ENCODE measurements at regions not wholly inside any gene's neighbourhood (a gene's known extent, or its start where the extent isn't known, plus 50 kb on each side); places are given as distances from the start of the nearest gene placed in this dataset.

GRCh38 chr4:57553728-57554127, 443.5 kb upstream of the IGFBP7 start:
- DNase-seq, result no peak

DNA sequence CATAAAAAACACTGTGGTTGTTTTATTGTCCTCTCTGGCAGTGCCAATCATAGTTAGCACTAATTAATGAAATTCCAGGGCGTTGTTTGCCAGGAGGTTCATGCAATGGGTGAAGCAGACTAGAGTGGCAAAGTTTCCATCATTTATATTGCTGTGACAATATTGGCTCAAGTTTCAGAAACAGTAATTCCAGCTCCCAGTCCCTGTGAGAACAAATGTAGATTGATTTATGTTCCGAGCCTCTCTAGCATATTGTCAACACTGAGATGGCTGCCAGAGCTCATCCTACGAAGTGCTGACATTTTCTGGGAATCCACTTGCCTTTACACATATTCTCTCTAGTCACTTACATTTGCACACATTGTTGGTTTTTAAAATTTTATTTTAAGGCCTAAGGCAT, 440.0 kb upstream of the IGFBP7 start:
- DNase-seq, result no peak

DNA sequence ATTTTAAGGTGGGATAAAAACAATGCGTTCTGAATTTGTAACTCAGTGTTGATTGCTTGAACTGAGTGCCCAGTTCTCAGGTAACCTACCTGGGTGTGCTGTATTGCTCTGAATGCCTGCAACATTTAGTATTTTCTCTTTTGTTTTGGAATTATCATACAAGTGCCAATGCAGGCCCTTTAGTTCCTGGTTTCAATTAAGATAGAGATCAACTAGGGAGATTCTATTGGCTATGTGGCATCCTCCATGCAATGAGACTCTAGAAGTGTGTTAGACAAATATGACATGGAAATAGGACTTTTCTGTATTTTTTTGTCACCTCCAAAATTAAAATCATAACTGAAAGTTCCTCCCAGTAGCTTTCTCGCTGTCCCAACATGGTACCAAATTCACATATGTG, 438.7 kb upstream of the IGFBP7 start:
- DNase-seq, result no peak

DNA sequence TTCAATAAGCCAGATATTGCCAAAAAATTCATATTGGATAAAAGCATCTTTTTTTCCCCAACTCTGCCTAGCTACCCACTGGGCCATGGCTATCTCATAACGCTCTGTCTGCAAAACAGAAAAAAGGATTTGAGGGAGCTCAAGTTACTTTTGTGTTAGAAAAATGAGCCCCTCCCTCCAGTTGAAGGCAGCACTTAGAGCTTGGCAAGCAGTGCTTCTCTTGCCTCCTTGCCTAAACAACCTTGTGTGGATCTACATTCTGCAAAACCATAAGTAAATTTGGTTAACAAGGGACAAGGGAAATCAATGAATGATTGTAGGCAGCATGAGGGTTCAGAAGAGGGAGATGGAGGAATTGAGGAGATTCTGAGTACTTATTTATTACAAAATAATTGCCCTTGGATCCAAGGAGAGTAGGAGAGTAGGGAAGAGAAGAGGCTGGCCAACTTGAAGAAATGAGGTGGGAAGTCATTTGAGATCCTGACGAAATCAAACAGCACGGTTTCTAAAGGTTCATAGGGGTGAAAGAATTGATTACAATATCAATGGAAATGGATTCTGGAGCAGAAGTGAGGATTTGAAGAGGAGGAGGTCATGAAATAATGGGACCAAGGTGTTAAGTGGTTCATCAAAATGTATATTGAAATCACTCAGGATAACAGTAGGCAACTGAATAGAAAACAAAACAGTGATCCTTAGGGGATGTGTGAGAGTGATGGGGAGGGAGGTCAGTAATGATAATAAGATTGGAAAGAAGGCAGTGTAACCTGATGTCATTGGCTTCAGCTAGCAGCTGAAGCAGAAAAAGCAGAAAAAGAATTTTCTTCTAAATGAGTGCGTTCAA, 434.8 kb upstream of the IGFBP7 start:
- DNase-seq, result no peak

- no peak for DNase-seq
Measured at GRCh38 chr4:57504797-57505530, 394.8 kb upstream of the IGFBP7 start.

DNA sequence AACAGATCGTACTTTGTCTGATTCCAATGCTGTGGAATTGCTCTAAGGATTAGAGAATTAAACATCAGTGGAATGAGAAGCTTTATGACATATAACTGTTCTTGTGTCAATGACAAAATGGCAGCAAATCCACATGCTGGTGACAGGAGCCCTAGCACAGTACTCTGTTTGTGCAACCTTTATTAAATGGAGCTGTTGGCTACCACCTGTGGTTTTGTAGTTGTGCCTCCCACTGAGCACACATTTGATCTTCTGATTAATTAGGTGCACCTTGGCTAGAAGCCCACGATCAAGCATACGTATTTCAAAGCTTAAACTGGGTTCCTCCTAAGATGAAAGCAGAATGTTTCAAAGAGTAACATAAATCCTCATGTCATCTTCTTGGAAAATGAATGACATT, 394.0 kb upstream of the IGFBP7 start:
- no peak for DNase-seq

DNA sequence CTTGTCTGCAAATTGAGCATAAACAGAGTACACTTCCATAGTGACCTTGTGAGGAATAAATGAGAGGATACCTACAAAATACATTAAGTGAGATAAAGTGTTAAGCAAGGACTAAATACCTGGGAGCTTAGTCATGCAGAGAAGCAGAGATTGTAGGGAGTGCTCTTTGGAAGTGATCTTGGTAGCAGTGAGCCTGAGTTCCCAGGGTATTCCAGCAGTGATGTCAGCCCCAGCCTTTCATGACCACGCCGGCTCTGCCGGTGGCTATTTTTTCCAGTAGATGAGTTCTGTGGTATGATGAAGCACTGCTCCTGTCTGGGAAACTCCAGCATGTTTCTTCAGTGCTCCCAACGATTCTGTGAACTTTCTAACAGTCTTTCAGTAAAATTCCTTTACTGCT, 391.5 kb upstream of the IGFBP7 start:
- no peak for DNase-seq

- DNase-seq, result no peak
Measured at GRCh38 chr4:57499786-57500185, 389.6 kb upstream of the IGFBP7 start.

DNA sequence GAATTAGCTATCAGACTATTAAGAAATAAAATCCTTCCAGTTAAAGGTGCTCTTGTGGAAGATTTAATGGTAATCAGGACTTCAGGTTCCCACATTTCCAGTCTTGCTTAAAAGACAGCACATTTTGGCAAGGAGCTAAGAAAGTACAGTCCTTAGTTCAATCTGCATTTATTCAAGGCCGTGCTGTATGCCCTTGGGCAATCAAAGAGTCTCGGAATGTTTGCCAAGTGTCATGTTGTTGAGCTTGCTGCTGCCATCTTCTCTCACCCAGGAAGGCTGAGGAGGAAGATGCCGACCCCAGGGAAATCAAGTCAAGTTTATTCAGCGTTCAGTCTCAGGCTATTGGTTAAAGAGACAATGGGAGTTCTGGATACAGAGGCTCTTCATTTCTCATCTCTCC, 388.1 kb upstream of the IGFBP7 start:
- no peak for DNase-seq

- no peak for DNase-seq
Measured at GRCh38 chr4:57496697-57497471, 386.7 kb upstream of the IGFBP7 start.

DNA sequence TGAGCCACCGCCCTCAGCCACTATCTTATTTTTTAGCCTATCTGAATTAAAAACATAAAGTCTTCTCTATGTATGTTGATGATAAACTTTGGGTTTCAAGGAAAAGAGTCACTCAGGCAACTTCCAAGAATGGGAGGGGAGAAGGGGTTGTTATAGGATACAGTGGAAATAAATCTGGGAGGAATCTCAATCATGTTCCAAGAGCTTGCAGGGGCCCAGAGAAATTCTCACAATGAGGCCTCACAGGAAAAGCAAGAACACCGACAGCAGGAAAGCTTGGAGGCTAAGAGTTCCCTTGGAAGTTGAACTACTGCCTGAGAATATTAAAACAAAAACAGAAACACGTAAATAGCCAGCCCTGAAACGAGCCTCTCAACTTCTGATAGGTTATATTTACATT, 384.6 kb upstream of the IGFBP7 start:
- DNase-seq, result no peak

- no peak for DNase-seq
Measured at GRCh38 chr4:57492251-57492878, 382.2 kb upstream of the IGFBP7 start.

DNA sequence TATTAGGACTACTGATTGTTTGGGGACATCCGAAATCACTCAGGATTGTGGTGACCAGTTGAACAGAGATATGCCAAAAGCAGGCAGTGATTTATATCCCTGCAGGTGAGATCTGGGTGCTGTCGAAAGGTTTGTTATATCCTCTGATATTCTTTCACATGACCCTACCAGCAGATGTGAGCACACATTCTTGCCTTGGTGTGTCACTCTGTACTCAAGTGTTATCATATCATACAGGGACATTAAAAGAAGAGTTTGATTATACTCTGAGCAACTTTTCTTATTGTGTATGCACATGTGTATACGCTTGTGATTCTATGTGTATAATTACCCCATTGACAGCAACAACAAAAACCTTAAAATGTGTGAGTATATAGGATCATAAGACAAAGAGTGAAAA, 381.2 kb upstream of the IGFBP7 start:
- DNase-seq, result no peak

GRCh38 chr4:57490520-57491255, 380.5 kb upstream of the IGFBP7 start:
- DNase-seq, result no peak

- no peak for DNase-seq
Measured at GRCh38 chr4:57488366-57489162, 378.4 kb upstream of the IGFBP7 start.

DNA sequence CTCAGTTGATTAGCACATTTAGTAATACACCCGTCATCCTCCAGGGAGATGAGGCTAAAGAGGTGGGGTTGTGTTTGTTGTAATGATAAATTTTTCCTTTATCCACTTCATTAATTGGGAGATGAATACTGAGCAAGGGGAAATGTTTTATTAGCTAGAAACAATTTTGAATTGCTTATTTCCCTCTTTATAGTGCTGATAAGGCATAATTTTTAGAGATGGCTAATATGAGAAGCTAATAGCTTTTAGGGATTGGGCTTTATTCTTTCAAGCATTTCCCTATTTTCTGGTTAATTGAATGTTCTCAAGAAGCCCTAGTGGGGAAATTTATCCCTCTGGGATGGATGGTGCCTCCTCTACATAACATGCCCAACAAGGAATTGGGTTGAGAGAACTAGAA, 365.2 kb upstream of the IGFBP7 start:
- DNase-seq, result no peak

- no peak for DNase-seq
Measured at GRCh38 chr4:57465321-57466056, 355.3 kb upstream of the IGFBP7 start.

DNA sequence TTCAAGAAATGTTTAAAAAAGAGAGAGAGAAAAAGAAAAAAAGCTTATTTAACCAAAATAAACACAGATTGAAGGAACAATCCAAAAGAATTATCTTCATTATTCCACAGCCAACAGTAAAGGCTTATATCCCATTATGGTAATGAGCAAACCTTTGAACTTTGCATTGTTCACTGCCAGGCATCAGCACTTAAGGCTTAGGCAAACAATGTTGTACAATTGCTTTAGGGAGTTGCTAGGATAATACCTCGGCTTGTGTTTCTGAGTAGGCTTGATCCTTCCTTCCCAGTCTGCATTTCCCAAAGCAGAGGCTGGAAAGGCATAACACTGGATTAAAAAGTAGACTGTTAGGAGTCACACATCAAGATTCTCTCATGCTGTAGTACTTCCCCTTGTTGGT, 352.7 kb upstream of the IGFBP7 start:
- no peak for DNase-seq

DNA sequence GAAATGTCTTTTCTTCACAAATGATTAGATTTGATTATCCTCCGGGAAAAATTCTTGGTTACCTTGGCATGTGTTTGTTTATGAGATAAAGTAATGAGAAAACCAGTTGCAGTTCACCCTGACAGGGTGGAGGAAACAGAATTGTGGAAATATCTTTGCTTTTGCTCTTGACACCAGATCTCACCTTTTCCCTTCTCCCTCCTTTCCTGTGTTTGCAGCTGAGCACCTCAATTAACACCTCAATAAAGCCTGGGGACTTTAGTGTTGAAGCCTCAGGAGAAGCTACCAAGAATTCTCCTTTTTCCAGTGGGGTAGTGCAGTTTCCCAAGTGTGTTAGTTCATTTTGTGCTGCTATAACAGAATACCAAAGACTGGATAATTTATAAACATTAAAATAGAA, 350.8 kb upstream of the IGFBP7 start:
- DNase-seq, result no peak

DNA sequence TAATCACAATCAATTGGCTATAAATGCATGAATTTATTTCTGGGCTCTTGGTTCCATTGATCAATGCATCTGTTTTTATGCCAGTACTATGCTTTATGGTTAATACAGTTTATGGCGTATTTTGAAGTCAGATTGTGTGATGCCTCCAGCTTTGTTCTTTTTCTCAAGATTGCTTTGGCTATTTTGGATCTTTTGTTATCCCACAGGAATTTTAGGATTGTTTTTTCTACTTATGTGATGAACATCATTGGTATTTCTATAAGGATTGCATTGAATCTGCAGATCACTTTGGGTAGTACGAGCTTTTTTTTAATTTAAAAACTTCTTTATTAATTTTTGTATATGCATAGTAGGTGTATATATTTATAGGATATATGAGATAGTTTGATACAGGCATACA, 338.7 kb upstream of the IGFBP7 start:
- DNase-seq, result no peak

DNA sequence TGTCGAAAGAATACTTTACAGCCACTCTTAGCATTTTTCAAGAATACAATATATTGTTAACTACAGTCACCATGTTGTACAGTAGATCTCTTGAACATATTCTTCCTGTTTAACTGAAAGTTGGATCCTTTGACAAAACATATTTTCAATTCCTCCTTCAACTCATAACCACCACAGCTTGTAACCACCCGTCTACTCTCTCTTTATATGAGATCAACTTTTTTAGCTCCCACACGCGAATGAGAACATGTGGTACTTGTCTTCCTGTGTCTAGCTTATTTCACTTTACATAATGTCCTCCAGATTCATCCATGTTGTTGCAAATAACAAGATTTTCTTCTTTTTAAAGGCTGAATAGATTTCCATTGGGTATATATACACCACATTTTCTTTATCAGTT, 338.3 kb upstream of the IGFBP7 start:
- DNase-seq, result no peak
